NCI-H446 (cell line): ENCODE measurements at regions not wholly inside any gene's neighbourhood (a gene's known extent, or its start where the extent isn't known, plus 50 kb on each side); places are given as distances from the start of the nearest gene placed in this dataset.

Experiments
- DNase-seq, 2 experiments: peaks; one replicate each; lab custom pipeline; 2025; lab: John Stamatoyannopoulos, UW

DNA sequence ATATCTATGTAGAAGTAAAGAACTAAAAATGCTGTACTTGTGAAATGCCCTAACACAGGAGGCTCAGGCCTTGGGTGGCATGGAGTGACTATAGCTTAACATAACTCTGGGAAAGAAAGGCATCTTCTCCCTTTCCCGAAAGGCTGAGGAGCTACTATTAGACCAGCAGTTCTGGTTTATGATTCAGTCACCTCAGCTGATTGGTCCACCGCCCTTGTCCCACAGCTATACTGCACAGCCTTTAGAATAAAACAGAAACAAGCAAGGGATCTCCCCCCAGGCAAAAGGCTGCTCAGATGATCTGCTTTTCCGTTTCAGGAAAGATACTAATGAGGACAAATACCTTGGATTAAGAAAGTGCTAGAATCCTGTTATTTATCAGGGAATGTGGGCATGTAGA is 171.3 kb downstream of the SNCA start:
- no peak for DNase-seq

DNA sequence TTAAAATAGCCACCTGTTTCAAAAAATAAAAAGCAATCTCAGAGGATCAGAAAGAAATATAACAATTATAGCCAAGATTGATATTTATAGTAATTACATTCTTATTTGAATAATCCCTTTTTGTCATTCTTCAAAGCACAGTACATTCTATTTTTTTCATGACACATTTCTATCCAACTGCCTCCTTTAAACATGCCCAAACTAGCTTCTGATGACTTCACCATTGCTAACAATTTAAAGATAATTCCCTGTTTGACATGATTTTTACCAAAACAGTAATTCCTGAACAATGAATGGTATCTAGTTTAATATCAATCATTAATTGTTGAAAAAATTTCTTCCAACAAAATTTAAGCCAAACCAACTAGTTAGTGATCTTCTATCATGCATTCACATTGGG is 172.4 kb downstream of the SNCA start:
- DNase-seq = no peak

- DNase-seq = no peak
These were observed 175.6 kb downstream of the SNCA start for GRCh38 chr4:89661173-89661899.

DNA sequence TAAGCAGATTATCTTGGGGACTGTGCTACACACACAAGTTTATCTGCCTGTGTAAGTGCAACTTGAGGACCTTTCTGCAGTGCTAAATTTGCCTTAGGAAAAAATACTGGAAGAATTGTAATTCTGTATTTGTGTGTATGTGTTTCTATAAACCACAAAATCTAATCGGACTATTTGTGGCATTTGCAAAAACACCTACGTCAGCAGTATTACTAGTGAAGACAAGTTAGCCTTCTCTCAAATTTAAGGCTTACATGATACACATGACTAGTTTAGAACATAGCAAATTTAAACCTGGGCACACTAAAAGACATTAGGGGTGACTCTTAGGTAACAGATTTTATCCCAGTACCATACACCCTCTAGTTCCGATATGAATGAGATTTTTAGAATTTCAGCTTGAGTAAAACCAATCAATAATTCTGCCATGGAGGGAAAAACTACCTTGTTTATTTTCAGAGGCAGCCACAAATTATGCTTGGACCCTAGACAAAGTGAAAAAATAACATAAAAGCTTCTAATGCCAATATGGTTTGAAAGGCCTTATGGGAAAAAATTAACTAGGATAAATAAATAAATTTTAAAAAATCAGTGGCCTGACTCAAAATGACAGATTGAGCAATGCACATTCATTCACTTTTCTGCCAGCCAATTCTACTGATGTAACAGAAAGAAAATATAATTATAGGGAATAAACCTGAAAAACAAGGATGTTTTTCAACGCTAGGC is 176.4 kb downstream of the SNCA start:
- no peak for DNase-seq

- DNase-seq = no peak
These were observed 178.3 kb downstream of the SNCA start for GRCh38 chr4:89658701-89659024.

DNA sequence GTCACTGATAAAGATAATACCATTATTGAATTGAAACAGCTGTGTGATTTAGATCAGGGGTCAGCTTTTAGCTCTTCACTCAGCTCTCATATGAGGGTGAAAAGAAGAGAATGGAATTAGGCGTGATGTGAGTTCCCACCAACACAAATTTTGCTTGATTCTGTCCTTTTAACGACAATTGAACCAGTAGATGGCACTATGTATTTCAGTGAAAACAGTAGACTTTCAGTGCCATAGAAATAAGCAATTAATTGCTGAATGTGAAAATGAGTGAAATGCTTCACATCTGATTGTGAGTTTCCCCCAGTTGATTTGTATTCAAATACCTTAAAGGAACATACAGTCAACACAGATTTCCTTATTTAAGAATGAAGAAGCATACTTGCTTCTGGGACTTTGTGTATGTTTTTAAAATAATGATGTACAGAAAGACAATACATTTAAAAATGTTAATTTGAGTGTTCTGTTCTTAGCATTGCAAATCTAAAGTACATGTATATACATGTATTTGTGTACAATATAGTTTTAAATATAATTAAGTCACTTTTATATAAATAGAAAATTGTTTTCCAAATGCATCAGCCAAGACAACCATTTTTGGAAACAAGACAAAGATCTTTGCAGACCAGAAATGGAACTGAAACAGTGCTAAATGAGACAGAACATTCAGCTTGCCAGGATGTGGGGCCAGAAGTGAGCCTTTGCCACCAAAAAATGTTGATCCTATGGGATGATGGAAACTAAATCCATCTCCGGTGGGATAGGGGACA is 178.8 kb downstream of the SNCA start:
- DNase-seq = peak; percentile 36 to 66

DNA sequence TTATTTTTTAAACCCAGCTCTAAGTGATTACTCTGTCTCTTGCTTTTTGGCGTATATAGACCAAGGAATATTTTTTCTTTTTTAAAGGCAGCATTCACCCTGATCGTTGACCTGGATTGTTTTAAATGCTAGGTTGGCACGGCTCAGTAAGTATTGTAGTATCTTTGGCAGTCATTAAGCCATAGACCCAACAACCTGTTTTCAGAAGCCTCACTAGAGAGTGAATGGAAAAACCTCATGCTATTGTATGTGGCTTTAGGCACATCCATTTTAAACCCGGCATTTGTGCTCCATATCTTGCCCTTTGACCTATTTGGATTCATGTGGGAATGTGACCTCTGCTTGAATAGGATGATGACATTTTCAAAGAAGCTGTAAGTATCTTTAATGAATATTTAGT is 183.9 kb downstream of the SNCA start:
- DNase-seq = no peak

- DNase-seq = no peak
These were observed 191.5 kb downstream of the SNCA start for GRCh38 chr4:89645482-89645881.

DNA sequence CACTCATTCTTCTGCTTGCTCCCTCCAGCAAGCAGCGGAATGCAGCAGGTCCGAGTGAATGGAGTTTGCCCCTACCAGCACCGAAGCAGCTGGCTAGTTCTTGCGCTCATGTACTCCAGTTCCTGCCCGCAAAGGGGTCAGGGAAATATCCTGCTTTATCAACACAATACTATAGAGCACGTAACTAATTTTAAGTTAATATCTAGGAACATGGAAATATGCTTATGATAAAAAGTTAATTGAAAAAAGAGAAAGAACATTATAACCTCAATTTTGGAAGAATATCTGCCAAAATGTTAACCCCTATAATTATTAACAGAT is 195.6 kb downstream of the SNCA start:
- DNase-seq = no peak

GRCh38 chr4:89640620-89641366 is 196.2 kb downstream of the SNCA start:
- no peak for DNase-seq

GRCh38 chr4:89639395-89639794 is 197.6 kb downstream of the SNCA start:
- DNase-seq = no peak

DNA sequence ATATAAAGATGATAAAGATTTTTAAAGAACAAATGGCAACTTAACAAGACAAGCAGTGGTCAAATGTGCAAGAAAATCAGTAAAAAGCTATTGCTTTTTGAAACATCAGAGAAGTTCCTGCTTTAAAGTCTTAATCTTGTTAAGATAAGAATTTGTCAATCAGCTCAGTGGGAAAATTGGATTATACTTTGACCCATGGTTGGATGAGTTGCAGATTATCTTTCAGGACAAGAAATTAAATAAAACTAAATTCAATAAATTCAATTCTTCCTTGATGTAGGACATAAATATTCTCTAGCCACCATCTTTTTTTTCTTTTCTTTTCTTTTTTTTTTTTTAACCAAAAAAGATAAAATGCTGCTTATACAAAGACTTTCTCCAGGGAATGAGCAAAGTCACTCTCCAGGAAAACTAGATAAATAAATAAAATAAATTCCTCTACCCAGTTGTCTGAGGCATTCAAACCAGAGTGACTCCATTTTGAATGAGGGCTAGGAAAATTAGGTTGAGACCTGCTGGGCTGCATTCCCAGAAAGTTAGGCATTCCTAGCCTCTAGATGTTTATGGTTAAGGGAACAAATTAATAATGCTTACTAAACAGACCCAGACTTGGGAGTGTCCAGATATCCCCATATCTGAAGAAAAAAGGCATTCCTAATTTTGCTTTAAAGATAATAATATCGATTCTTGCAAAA is 211.2 kb downstream of the SNCA start:
- DNase-seq = no peak

DNA sequence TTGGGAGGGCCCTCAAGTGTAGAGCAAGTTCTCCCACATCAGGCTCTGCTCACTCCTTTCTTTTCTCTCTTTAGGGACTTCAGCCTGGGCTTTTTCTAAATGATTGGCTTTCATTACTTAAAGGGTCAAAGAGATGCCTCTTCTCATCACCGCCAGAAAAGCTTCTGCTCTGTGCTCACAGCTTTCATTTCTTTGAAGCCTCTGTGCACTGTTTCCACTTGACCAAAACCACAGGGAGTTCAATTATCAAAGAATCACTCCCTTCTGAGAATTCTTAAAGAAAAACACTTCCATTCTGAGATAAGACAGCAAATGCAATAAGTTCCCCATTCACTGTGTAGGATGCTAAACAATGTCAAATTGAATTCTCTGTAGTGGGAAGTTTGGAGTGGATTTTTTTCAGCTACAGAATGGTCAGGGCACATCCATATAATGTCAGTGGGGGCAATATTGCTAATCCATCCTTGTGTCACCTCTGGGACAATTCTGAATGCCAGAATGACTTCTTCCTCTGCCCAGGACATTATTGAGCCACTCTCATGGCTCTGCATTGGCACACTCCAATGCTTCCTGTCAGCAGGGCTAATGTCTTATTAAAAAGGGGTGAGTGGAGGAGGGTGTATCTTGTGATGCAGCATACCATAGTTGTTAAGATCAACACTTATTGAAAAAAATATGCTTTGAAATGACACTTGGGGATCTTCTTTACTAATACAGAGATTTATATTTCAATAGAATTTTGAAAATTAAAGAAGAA is 217.6 kb downstream of the SNCA start:
- DNase-seq = no peak

- DNase-seq = no peak
These were observed 218.8 kb downstream of the SNCA start for GRCh38 chr4:89618151-89618550.

DNA sequence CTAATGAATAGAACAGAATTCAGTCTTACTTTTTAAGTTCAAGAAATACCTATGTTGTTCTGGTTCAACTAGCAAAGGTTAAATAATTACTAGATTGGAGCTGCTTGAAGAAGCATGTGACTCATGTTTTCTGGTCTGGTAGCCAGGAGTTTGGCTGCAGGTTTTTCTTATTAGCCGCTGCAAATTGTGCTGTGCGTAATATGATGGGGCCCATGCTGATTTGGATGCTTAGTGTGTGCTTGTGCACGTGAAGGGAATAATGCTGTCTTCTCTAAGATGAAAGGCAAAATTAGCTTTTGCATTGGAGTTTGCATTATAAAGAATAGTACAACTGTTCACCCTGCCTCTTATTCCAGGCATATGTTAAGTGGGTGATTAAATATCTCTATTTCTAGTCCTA is 219.6 kb downstream of the SNCA start:
- peak; percentile 2 to 18 for DNase-seq

DNA sequence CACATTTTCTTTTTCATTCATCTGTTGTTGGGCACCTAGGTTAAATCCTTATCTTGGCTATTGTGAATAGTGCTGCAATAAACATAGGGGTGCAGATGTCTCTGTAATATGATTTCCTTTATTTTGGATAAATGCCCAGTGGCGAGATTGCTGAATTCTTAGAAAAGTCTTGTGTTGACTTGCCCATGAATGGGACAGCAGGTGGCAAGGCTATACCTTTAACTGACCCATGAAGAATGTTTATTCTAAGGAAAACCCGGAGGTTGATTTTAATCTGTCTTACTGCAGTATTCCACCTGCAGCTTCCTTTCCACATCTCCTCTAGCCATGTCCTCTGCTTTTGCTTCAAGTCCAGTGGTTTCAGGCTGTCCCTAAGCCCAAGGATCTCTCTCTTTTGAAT is 220.6 kb downstream of the SNCA start:
- DNase-seq = peak in 1 of 2 experiments; percentile 38

DNA sequence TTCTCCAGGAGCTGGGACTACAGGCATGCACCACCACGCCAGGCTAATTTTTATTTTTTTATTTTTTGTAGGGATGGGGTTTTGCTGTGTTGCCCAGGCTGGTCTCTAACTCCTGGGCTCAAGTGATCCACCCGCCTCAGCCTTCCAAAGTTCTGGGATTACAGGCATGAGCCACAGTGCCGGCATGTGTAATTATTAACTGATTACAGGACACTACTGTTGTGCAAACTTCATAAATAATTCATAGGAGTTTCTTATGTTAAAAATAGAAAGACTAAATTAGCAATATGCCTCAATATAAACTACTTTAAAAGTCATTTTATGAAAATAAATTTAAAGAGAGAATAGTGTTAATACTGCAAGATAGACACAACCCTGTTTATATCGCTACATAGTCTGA is 221.9 kb downstream of the SNCA start:
- DNase-seq = no peak

DNA sequence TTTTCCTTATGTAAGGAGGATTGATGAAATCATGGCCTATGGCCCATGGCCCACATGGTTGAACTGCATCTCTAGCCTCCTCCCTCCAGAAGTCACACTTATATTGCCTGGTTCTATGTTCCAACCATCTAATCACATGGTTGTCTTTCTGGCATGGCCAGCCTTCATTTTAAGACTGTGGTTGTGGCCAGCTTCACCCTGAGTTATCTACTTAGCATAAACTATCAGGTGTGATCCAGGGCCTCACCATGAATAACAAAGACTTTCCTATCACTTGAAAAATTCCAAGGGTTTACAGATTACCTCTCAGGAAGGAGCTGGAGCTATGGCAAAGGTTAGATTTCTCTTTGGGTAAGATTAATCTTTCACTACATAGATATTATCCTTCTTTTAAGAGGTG is 222.8 kb downstream of the SNCA start:
- no peak for DNase-seq

DNA sequence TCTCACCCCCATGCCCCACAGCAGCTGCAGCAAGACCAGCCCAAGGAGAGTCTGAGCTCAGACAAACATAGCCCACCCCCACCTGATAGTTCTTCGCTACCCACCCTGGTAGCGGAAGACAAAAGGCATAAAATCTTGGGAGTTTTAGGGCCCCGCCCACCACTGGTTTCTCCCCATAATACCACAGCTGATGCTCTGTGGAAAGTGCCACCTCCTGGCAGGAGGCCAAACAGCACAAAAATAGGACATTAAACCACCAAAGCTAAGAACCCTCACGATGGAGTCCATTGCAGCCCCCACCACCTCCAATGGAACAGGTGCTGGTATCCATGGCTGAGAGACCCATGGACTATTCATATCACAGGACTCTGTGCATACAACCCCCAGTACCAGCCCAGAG is 226.7 kb downstream of the SNCA start:
- no peak for DNase-seq

- DNase-seq = no peak
These were observed 227.2 kb downstream of the SNCA start for GRCh38 chr4:89609756-89610155.

DNA sequence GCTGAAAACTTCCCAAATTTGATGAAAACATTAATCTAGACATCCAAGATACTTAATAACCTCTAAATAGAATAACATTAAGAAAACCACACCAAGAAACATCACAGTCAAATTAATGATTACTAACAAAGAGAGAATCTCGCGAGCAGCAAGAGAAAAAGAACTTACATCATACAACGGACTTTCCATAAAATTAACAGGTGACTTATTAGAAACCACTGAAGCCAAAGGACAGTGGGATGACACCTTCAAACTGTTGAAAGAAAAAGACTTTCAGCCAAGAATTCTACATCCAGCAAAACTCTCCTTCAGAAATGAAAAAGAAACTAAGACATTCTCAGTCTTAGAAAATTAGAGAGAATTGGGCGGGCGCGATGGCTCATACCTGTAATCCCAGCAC is 232.0 kb downstream of the SNCA start:
- no peak for DNase-seq
